ENCODE measurements at regions not wholly inside any gene's neighbourhood (a gene's known extent, or its start where the extent isn't known, plus 50 kb on each side); places are given as distances from the start of the nearest gene placed in this dataset.

DNA sequence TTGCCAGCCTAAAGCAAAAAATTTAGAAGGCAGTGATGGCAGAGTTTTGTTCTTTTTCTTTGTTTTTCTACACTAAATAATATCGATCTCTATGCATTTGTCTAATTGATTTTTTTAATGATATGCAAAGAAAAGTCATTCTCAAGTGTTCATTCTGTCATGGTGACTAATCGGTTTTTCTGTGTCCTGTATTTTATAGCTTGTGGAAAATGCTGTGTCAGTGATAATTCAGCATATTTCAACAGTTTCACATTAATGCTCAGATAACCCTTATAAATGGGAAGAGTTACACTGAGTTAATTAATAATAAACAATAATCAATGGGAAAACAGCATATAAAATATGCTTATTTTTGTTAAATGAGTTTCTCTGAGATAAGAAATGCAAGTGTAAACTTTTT lies 824.9 kb downstream of the AMY1C start:
- ChIA-PET CTCF (no interaction called here), POLR2A (ENCODE audit: unreplicated experiment) (no interaction called here)

DNA sequence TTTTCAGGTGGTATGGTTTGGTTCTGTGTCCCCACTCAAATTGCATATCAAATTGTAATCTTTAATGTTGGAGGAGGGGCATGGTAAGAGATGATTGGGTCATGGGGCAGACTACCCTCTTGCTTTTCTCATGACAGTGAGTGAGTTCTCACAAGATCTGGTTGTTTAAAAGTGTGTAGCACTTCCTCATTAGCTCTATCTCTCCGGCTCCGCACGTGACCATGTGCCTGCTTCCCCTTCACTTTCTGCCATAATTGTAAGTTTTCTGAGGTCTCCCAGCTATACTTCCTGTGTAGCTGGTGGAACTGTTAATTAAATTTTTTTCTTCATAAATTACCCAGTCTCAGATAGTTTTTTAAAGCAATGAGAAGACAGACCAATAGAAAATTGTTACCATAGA lies 843.2 kb downstream of the AMY1C start:
- H3K36me3 ChIP-seq (ENCODE audit: low read depth): no peaks in the 10 kb centered on the region
- TF ChIP-seq, protein P1, sequence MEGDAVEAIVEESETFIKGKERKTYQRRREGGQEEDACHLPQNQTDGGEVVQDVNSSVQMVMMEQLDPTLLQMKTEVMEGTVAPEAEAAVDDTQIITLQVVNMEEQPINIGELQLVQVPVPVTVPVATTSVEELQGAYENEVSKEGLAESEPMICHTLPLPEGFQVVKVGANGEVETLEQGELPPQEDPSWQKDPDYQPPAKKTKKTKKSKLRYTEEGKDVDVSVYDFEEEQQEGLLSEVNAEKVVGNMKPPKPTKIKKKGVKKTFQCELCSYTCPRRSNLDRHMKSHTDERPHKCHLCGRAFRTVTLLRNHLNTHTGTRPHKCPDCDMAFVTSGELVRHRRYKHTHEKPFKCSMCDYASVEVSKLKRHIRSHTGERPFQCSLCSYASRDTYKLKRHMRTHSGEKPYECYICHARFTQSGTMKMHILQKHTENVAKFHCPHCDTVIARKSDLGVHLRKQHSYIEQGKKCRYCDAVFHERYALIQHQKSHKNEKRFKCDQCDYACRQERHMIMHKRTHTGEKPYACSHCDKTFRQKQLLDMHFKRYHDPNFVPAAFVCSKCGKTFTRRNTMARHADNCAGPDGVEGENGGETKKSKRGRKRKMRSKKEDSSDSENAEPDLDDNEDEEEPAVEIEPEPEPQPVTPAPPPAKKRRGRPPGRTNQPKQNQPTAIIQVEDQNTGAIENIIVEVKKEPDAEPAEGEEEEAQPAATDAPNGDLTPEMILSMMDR (conservative IDR thresholded peaks at IDR 0.05): no peak
- no peak for TF ChIP-seq EZH2 (IDR thresholded peaks at IDR 0.05; ENCODE audit: low read depth)
- H3K9me3 ChIP-seq (ENCODE audit: insufficient read depth, low read depth): no peaks in the 10 kb centered on the region
- ChIA-PET POLR2A (ENCODE audit: unreplicated experiment) (no interaction called here), CTCF (no interaction called here)
- no peaks in the 10 kb centered on the region for H3F3A ChIP-seq (ENCODE audit: insufficient read depth, low read depth)
- H3K4me3 ChIP-seq: no peak overlapping the region
- DNase-seq: no peak
- no peaks in the 10 kb centered on the region for H3K9me2 ChIP-seq (ENCODE audit: insufficient read depth)
- H3K4me1 ChIP-seq (replicated peaks; ENCODE audit: insufficient read depth): no peaks in the 10 kb centered on the region
- no peaks in the 10 kb centered on the region for H4K20me1 ChIP-seq (ENCODE audit: insufficient read depth)
- intact Hi-C loops (cut with micrococcal nuclease; ENCODE audit: unreplicated experiment): no loop called here
- no TSS peak for BruUV-seq (replicated peaks)
- no peaks in the 10 kb centered on the region for H3K79me2 ChIP-seq (ENCODE audit: low read depth)
- no peak overlapping the region for H3K4me2 ChIP-seq
- no peak overlapping the region for H3K27ac ChIP-seq
- H2AFZ ChIP-seq: no peak overlapping the region
- H3K27me3 ChIP-seq (ENCODE audit: insufficient read depth, low read depth): no peaks in the 10 kb centered on the region

More for the DNA sequence above, 824.9 kb downstream of the AMY1C start:
- no TSS peak for BruUV-seq (replicated peaks)
- H3K4me3 ChIP-seq: no peak overlapping the region
- no peaks in the 10 kb centered on the region for H3F3A ChIP-seq (ENCODE audit: insufficient read depth, low read depth)
- no peaks in the 10 kb centered on the region for H3K9me2 ChIP-seq (ENCODE audit: insufficient read depth)
- intact Hi-C loops (cut with micrococcal nuclease; ENCODE audit: unreplicated experiment): no loop called here
- H3K4me2 ChIP-seq: no peak overlapping the region
- no peaks in the 10 kb centered on the region for H3K79me2 ChIP-seq (ENCODE audit: low read depth)
- no peaks in the 10 kb centered on the region for H3K36me3 ChIP-seq (ENCODE audit: low read depth)
- no peaks in the 10 kb centered on the region for H3K27me3 ChIP-seq (ENCODE audit: insufficient read depth, low read depth)
- H4K20me1 ChIP-seq (ENCODE audit: insufficient read depth): no peaks in the 10 kb centered on the region
- no peak for TF ChIP-seq EZH2 (IDR thresholded peaks at IDR 0.05; ENCODE audit: low read depth)
- TF ChIP-seq, protein P1 (conservative IDR thresholded peaks at IDR 0.05): no peak
- no peak overlapping the region for H3K27ac ChIP-seq
- no peaks in the 10 kb centered on the region for H3K4me1 ChIP-seq (replicated peaks; ENCODE audit: insufficient read depth)
- H3K9me3 ChIP-seq (ENCODE audit: insufficient read depth, low read depth): no peaks in the 10 kb centered on the region
- no peak for DNase-seq
- H2AFZ ChIP-seq: no peak overlapping the region

DNA sequence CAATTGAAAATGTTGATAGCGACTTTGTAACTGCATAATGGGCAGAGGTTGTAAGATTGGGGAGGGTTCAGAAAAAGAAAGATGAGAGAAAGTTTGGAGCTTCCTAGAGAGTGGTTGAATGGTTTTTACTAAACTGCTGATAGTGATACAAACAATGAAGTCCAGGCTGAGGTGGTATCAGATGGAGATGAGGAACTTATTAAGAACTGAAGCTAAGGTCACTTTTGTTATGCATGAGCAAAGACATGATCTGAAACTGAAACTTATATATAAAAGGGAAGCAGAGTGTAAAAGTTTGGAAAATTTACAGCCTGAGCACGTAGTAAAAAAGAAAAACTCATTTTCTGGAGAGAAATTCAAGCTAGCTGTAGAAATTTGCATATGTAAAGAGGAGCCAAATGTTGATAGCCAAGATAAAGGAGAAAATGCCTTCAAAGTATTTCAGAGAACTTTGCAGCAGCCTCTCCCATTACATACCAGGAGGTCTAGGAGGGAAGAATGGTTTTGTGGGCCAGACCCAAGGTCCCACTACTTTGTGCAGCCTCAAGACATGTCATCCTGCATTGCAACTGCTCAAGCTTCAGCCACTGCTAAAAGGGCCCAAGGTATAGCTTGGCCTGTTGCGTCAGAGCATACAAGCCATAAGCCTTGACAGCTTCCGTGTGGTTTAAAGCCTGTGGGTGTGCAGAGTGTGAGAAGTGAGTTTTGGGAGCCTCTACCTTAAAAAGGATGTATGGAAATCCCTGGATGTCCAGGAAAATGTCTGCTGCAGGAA lies 843.9 kb downstream of the AMY1C start:
- ChIA-PET POLR2A (ENCODE audit: unreplicated experiment) (no interaction called here), CTCF (no interaction called here)
- Histone ChIP-seq H3K27ac (no peak overlapping the region), H3K9me3 (ENCODE audit: insufficient read depth, low read depth) (no peaks in the 10 kb centered on the region), H3K4me1 (replicated peaks; ENCODE audit: insufficient read depth) (no peaks in the 10 kb centered on the region), H2AFZ (no peak overlapping the region), H3K9me2 (ENCODE audit: insufficient read depth) (no peaks in the 10 kb centered on the region), H3K36me3 (ENCODE audit: low read depth) (no peaks in the 10 kb centered on the region), H3K79me2 (ENCODE audit: low read depth) (no peaks in the 10 kb centered on the region), H3F3A (ENCODE audit: insufficient read depth, low read depth) (no peaks in the 10 kb centered on the region), H3K27me3 (ENCODE audit: insufficient read depth, low read depth) (no peaks in the 10 kb centered on the region), H4K20me1 (ENCODE audit: insufficient read depth) (no peaks in the 10 kb centered on the region), H3K4me3 (no peak overlapping the region), H3K4me2 (no peak overlapping the region)
- no TSS peak for BruUV-seq (replicated peaks)
- DNase-seq: no peak
- intact Hi-C loops (cut with micrococcal nuclease; ENCODE audit: unreplicated experiment): no loop called here
- TF ChIP-seq, protein P1 (conservative IDR thresholded peaks at IDR 0.05): no peak
- TF ChIP-seq EZH2 (IDR thresholded peaks at IDR 0.05; ENCODE audit: low read depth): no peak

Measured in PC-9 (cell line).